Endothelial cell of umbilical vein (primary cell): ENCODE measurements at regions not wholly inside any gene's neighbourhood (a gene's known extent, or its start where the extent isn't known, plus 50 kb on each side); places are given as distances from the start of the nearest gene placed in this dataset.

Experiments
- BruUV-seq: library from RNA; stranded (reverse); fragments of 400-500 nt; replicated peaks from 2 replicates; lab custom pipeline; 2021; lab: Mats Ljungman, UMichigan
- CTCF ChIA-PET: fragments of 300-600, 350-600 bp; sonication (Branson Sonifier 250); formaldehyde crosslinking; loops from one replicate; lab custom pipeline; 2021; ENCODE audit warnings: antibody characterized with exemption, inconsistent platforms; lab: Charles Lee
- POLR2A ChIA-PET: fragments of 300-600, 350-600 bp; sonication (Branson Sonifier 250); formaldehyde crosslinking; loops from one replicate; lab custom pipeline; 2021; ENCODE audit warnings: antibody characterized with exemption, inconsistent platforms; lab: Charles Lee
- DNase-seq: peaks from one replicate; pipeline ENCODE4 v3.0.0-alpha.2; 2011; ENCODE audit warnings: low read depth, low spot score
- FAIRE-seq: peaks from 2 replicates; lab custom pipeline; 2011; peaks lifted over from hg19 to GRCh38; lab: Jason Lieb, UNC
- H2AFZ ChIP-seq: 2 replicates; pipeline ENCODE4 v1.6.0; 2012; ENCODE audit warnings: low read depth, low read length, control low read depth, inconsistent platforms
- H3K27ac ChIP-seq: 2 replicates; pipeline ENCODE4 v1.5.1; 2011; ENCODE audit warnings: low read depth, mild to moderate bottlenecking, control low read depth, low read length, moderate library complexity; ENCODE audit not compliant: insufficient read depth
- H3K27me3 ChIP-seq, 2 experiments: 2 replicates each; pipeline versions ENCODE4 v1.6.0 to v1.6.1; 2011; ENCODE audit warnings: low read length in 2 of 2, mixed read lengths in 1 of 2; ENCODE audit not compliant: control insufficient read depth in 2 of 2, insufficient read depth in 2 of 2
- H3K36me3 ChIP-seq, 2 experiments: 2 replicates in 1 of 2; 3 replicates in 1 of 2; pipeline ENCODE4 v1.5.1; 2011; ENCODE audit warnings: low read length in 2 of 2, mild to moderate bottlenecking in 1 of 2, moderate library complexity in 1 of 2; ENCODE audit not compliant: control insufficient read depth in 2 of 2, insufficient read depth in 2 of 2; ENCODE audit errors: extremely low read depth in 1 of 2
- H3K4me1 ChIP-seq: 3 replicates; pipeline ENCODE4 v1.5.1; 2011; ENCODE audit warnings: mild to moderate bottlenecking, low read length; ENCODE audit not compliant: control insufficient read depth, insufficient read depth; ENCODE audit errors: extremely low read depth
- H3K4me2 ChIP-seq: 2 replicates; pipeline ENCODE4 v1.6.1; 2011; ENCODE audit warnings: low read length, control low read depth, mixed read lengths; ENCODE audit not compliant: insufficient read depth
- H3K4me3 ChIP-seq, 3 experiments: fragments of 200-600 bp in 1 of 3; sonication (generic), shearing (Covaris generic) in 1 of 3; replicated peaks in 1 of 3; 2 replicates each; pipeline ENCODE4 v1.5.1; 2011 to 2016; ENCODE audit warnings: control low read depth in 3 of 3, low read length in 3 of 3, mild to moderate bottlenecking in 2 of 3, inconsistent platforms in 1 of 3, low read depth in 1 of 3, moderate library complexity in 1 of 3; ENCODE audit not compliant: insufficient read depth in 1 of 3
- H3K79me2 ChIP-seq: 2 replicates; pipeline ENCODE4 v1.6.0; 2012; ENCODE audit warnings: low read length, inconsistent platforms; ENCODE audit not compliant: control insufficient read depth, insufficient read depth
- H3K9ac ChIP-seq: replicated peaks from 2 replicates; pipeline ENCODE3; 2011; ENCODE audit warnings: low read length, control low read depth; ENCODE audit not compliant: insufficient read depth; ENCODE audit errors: extremely low read depth
- H3K9me1 ChIP-seq: replicated peaks from 3 replicates; pipeline ENCODE4 v1.6.0; 2011; ENCODE audit warnings: mild to moderate bottlenecking, low read length; ENCODE audit not compliant: control insufficient read depth, insufficient read depth; ENCODE audit errors: extremely low read depth
- H3K9me3 ChIP-seq: replicated peaks from 2 replicates; pipeline ENCODE4 v1.5.1; 2012; ENCODE audit warnings: low read length, inconsistent platforms; ENCODE audit not compliant: control insufficient read depth, insufficient read depth
- H4K20me1 ChIP-seq: replicated peaks from 2 replicates; pipeline ENCODE3; 2011; ENCODE audit warnings: mild to moderate bottlenecking, low read length; ENCODE audit not compliant: control insufficient read depth, insufficient read depth; ENCODE audit errors: extremely low read depth
- EZH2 ChIP-seq: IDR thresholded peaks from 2 replicates; pipeline ENCODE4 v1.6.1; 2012; ENCODE audit warnings: borderline replicate concordance, low read depth, mild to moderate bottlenecking, moderate library complexity, low read length, inconsistent platforms; ENCODE audit not compliant: severe bottlenecking
- FOS ChIP-seq: IDR thresholded peaks from 2 replicates; pipeline ENCODE4 v1.6.1; 2011; ENCODE audit warnings: mild to moderate bottlenecking, low read length, moderate library complexity, borderline replicate concordance; ENCODE audit not compliant: insufficient read depth
- GATA2 ChIP-seq: IDR thresholded peaks from 2 replicates; pipeline ENCODE4 v1.7.0; 2011; ENCODE audit warnings: low read depth, mild to moderate bottlenecking, moderate library complexity, mixed read lengths, low read length; ENCODE audit not compliant: insufficient read length, insufficient read depth
- JUN ChIP-seq: IDR thresholded peaks from 2 replicates; pipeline ENCODE4 v1.6.1; 2011; ENCODE audit warnings: borderline replicate concordance, low read depth; ENCODE audit not compliant: insufficient read length, insufficient read depth
- MAX ChIP-seq: IDR thresholded peaks from 2 replicates; pipeline ENCODE4 v1.6.1; 2011; ENCODE audit not compliant: insufficient read depth, insufficient read length
- MYC ChIP-seq: IDR thresholded peaks from one replicate; pipeline ENCODE4 v1.6.1; 2011; ENCODE audit warnings: mild to moderate bottlenecking, low read depth, low read length
- POLR2A ChIP-seq: IDR thresholded peaks from 2 replicates; pipeline ENCODE4 v1.6.1; 2012; ENCODE audit warnings: low read depth, mild to moderate bottlenecking, control low read depth, low read length
- POLR2AphosphoS5 ChIP-seq: IDR thresholded peaks from 2 replicates; pipeline ENCODE4 v1.6.1; 2012; ENCODE audit warnings: low read depth, mild to moderate bottlenecking, control low read depth, low read length, moderate library complexity; ENCODE audit not compliant: insufficient read depth
- dilution Hi-C: fragments of 300-500 bp; cut with MboI; formaldehyde crosslinking; loops from one replicate; pipeline ENCODE4 v1.15.0; 2019; ENCODE audit warnings: low sequenced_read_pairs; ENCODE audit not compliant: extremely low pct_ligation_motif_present
- intact Hi-C: fragments of 100-400 bp; cut with micrococcal nuclease; formaldehyde crosslinking; loops from one replicate; pipeline ENCODE4 v1.10.0; 2022
- TF ChIP-seq, protein P1 (sequence below), 2 donors: IDR thresholded peaks; 1 replicate in 1 of 2; 2 replicates in 1 of 2; pipeline ENCODE4 v1.5.1; 2011; ENCODE audit warnings: low read length in 2 of 2, mild to moderate bottlenecking in 2 of 2, moderate library complexity in 2 of 2, control low read depth in 1 of 2, inconsistent platforms in 1 of 2, low read depth in 1 of 2; ENCODE audit not compliant: insufficient read depth in 1 of 2; ENCODE audit errors: extremely low read depth in 1 of 2

- no peak for FAIRE-seq
- H3K27me3 ChIP-seq, result no peaks in the 10 kb centered on the region
- H2AFZ ChIP-seq, result no peak overlapping the region
- no peak overlapping the region for H3K27ac ChIP-seq
- dilution Hi-C loops, result no loop called here
- intact Hi-C loops, result no loop called here
- H3K9me1 ChIP-seq, result no peaks in the 10 kb centered on the region
- no TSS peak for BruUV-seq
- peaks cover 15% of the 10 kb centered on the region for H3K4me1 ChIP-seq
- ChIA-PET POLR2A (no interaction called here), CTCF (interaction anchor here (1.1 to 1.4 kb wide), 3 partner anchors 9 to 30 kb away, joined by 3 to 4 read pairs (median 3); no protein-coding TSS in a partner anchor)
- H3K4me2 ChIP-seq, result no peak overlapping the region
- TF ChIP-seq MAX (no peak), EZH2 (no peak), POLR2A (no peak), POLR2AphosphoS5 (no peak)
- no peak for DNase-seq
- peaks cover 23% of the 10 kb centered on the region for H3K79me2 ChIP-seq
- no peaks in the 10 kb centered on the region for H3K9me3 ChIP-seq
- no peaks in the 10 kb centered on the region for H4K20me1 ChIP-seq
- H3K9ac ChIP-seq, result no peak overlapping the region
- no peak overlapping the region for H3K4me3 ChIP-seq
- H3K36me3 ChIP-seq, result no peaks in the 10 kb centered on the region
Measured at GRCh38 chr17:77462553-77463497, 322.1 kb downstream of the SEC14L1 start.

GRCh38 chr17:77464988-77465357, 324.2 kb downstream of the SEC14L1 start:
- dilution Hi-C loops, result no loop called here
- Histone ChIP-seq H3K27ac (no peak overlapping the region), H3K27me3 (no peaks in the 10 kb centered on the region), H3K9ac (no peak overlapping the region), H3K4me1 (peaks cover 15% of the 10 kb centered on the region), H3K4me3 (no peak overlapping the region), H3K9me1 (no peaks in the 10 kb centered on the region), H3K9me3 (no peaks in the 10 kb centered on the region), H2AFZ (no peak overlapping the region), H3K36me3 (no peaks in the 10 kb centered on the region), H4K20me1 (no peaks in the 10 kb centered on the region), H3K4me2 (no peak overlapping the region), H3K79me2 (peaks cover 25% of the 10 kb centered on the region)
- CTCF ChIA-PET, result interaction anchor here (1.9 kb wide), 1 partner anchor 35 kb away, joined by 10 read pairs; no protein-coding TSS in a partner anchor
- BruUV-seq, result no TSS peak
- TF ChIP-seq GATA2 (no peak), JUN (no peak), POLR2A (no peak), FOS (no peak), MAX (no peak), POLR2AphosphoS5 (no peak), EZH2 (no peak), MYC (no peak)
- TF ChIP-seq, protein P1, sequence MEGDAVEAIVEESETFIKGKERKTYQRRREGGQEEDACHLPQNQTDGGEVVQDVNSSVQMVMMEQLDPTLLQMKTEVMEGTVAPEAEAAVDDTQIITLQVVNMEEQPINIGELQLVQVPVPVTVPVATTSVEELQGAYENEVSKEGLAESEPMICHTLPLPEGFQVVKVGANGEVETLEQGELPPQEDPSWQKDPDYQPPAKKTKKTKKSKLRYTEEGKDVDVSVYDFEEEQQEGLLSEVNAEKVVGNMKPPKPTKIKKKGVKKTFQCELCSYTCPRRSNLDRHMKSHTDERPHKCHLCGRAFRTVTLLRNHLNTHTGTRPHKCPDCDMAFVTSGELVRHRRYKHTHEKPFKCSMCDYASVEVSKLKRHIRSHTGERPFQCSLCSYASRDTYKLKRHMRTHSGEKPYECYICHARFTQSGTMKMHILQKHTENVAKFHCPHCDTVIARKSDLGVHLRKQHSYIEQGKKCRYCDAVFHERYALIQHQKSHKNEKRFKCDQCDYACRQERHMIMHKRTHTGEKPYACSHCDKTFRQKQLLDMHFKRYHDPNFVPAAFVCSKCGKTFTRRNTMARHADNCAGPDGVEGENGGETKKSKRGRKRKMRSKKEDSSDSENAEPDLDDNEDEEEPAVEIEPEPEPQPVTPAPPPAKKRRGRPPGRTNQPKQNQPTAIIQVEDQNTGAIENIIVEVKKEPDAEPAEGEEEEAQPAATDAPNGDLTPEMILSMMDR (IDR thresholded peaks at IDR 0.05; ENCODE audit: extremely low read depth in 1 of 2, insufficient read depth in 1 of 2, low read depth in 1 of 2, low read length in 2 of 2), result no peak
- intact Hi-C loops, result no loop called here
- FAIRE-seq, result no peak
- POLR2A ChIA-PET, result no interaction called here
- DNase-seq, result no peak
